GM12865 (cell line): ENCODE measurements at regions not wholly inside any gene's neighbourhood (a gene's known extent, or its start where the extent isn't known, plus 50 kb on each side); places are given as distances from the start of the nearest gene placed in this dataset.

Experiments used
- DNase-seq: peaks from one replicate; pipeline ENCODE4 v3.0.0; 2010; ENCODE audit warnings: low read depth
- H3K4me3 ChIP-seq: 2 replicates; pipeline ENCODE4 v1.5.1; 2011; ENCODE audit warnings: mild to moderate bottlenecking, low read depth, low read length, control low read depth
- TF ChIP-seq, protein P1 (sequence below): IDR thresholded peaks from 2 replicates; pipeline ENCODE4 v1.5.1; 2011; ENCODE audit warnings: low read length, control low read depth, low read depth, inconsistent platforms; ENCODE audit not compliant: insufficient read depth; ENCODE audit errors: missing control alignments

- no peak for DNase-seq
- H3K4me3 ChIP-seq, result no peak overlapping the region
- TF ChIP-seq, protein P1, sequence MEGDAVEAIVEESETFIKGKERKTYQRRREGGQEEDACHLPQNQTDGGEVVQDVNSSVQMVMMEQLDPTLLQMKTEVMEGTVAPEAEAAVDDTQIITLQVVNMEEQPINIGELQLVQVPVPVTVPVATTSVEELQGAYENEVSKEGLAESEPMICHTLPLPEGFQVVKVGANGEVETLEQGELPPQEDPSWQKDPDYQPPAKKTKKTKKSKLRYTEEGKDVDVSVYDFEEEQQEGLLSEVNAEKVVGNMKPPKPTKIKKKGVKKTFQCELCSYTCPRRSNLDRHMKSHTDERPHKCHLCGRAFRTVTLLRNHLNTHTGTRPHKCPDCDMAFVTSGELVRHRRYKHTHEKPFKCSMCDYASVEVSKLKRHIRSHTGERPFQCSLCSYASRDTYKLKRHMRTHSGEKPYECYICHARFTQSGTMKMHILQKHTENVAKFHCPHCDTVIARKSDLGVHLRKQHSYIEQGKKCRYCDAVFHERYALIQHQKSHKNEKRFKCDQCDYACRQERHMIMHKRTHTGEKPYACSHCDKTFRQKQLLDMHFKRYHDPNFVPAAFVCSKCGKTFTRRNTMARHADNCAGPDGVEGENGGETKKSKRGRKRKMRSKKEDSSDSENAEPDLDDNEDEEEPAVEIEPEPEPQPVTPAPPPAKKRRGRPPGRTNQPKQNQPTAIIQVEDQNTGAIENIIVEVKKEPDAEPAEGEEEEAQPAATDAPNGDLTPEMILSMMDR, result no peak
Measured at GRCh38 chr10:58982470-58983239, 193.8 kb upstream of the PHYHIPL start.

GRCh38 chr10:58985216-58985615, 191.2 kb upstream of the PHYHIPL start:
- H3K4me3 ChIP-seq, result no peak overlapping the region
- DNase-seq, result peak; percentile 34
- TF ChIP-seq, protein P1, result no peak

GRCh38 chr10:58989486-58990039, 186.9 kb upstream of the PHYHIPL start:
- TF ChIP-seq, protein P1, result no peak
- H3K4me3 ChIP-seq, result no peak overlapping the region
- no peak for DNase-seq

DNA sequence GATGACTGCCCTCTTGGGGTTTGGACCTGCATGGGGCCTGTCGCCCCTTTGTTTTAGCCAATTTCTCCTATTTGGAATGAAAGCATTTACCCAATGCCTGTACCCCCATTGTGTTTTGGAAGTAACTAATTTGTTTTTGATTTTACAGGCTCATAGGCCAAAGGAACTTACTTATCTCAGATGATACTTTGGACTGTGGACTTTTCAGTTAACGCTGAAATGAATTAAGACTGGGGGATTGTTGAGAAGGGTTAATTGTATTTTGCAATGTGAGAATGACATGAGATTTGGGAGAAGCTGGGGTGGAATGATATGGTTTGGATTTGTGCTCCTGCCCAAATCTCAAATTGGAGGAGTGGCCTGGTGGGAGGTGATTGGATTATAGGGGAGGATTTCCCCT, 185.8 kb upstream of the PHYHIPL start:
- TF ChIP-seq, protein P1, result no peak
- no peak for DNase-seq
- no peak overlapping the region for H3K4me3 ChIP-seq

- no peak overlapping the region for H3K4me3 ChIP-seq
- TF ChIP-seq, protein P1, result no peak
- DNase-seq, result no peak
Measured at GRCh38 chr10:58991856-58992255, 184.6 kb upstream of the PHYHIPL start.

DNA sequence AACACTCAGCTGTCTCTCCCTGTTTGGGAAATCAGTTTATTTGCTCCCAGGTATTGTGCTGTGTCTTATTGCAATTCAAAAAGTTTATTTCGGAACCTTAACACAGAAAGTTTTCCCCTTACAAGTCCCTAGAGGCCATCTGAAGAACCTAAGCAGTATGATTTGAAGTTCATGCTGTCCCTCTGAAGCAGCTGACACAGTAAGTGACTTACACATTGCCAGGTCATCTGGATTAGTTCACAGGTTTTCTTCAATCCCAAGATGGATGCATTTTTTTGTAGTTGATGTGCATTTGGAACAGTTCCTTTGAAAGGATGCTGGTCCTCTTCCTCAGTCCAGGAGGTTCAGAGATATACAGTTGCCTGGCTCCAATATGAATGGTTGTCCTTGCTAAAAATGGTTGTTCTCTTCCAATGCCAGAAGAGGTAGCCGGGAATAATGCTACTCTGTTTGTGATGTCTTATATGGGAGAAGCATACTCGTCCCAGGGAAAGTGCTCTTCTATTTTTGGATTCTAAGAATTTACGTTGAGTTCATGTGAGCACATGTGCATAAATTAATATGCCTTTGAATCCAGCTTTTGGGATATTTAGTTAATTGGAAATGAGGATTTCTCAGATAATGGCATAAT, 183.5 kb upstream of the PHYHIPL start:
- TF ChIP-seq, protein P1, result no peak
- peak; percentile 45 for DNase-seq
- peak overlapping the region; percentile 21 for H3K4me3 ChIP-seq
